ENCODE measurements at regions not wholly inside any gene's neighbourhood (a gene's known extent, or its start where the extent isn't known, plus 50 kb on each side); places are given as distances from the start of the nearest gene placed in this dataset.

GRCh38 chr20:22100686-22101085 is 395.2 kb downstream of the PAX1 start:
- TF ChIP-seq GABPA (IDR thresholded peaks at IDR 0.05; ENCODE audit: low read depth) = no peak
- TF ChIP-seq, protein P1, sequence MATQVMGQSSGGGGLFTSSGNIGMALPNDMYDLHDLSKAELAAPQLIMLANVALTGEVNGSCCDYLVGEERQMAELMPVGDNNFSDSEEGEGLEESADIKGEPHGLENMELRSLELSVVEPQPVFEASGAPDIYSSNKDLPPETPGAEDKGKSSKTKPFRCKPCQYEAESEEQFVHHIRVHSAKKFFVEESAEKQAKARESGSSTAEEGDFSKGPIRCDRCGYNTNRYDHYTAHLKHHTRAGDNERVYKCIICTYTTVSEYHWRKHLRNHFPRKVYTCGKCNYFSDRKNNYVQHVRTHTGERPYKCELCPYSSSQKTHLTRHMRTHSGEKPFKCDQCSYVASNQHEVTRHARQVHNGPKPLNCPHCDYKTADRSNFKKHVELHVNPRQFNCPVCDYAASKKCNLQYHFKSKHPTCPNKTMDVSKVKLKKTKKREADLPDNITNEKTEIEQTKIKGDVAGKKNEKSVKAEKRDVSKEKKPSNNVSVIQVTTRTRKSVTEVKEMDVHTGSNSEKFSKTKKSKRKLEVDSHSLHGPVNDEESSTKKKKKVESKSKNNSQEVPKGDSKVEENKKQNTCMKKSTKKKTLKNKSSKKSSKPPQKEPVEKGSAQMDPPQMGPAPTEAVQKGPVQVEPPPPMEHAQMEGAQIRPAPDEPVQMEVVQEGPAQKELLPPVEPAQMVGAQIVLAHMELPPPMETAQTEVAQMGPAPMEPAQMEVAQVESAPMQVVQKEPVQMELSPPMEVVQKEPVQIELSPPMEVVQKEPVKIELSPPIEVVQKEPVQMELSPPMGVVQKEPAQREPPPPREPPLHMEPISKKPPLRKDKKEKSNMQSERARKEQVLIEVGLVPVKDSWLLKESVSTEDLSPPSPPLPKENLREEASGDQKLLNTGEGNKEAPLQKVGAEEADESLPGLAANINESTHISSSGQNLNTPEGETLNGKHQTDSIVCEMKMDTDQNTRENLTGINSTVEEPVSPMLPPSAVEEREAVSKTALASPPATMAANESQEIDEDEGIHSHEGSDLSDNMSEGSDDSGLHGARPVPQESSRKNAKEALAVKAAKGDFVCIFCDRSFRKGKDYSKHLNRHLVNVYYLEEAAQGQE (IDR thresholded peaks at IDR 0.05; ENCODE audit: insufficient replicate concordance, low read depth) = no peak

Data from HL-60 (cell line).